B cell (primary cell): ENCODE measurements at regions not wholly inside any gene's neighbourhood (a gene's known extent, or its start where the extent isn't known, plus 50 kb on each side); places are given as distances from the start of the nearest gene placed in this dataset.

Experiments used
- ATAC-seq: fragments of 200-7000 bp; cut with Tn5 transposase; one replicate; pipeline ENCODE4 v1.10.0; 2021; ENCODE audit warnings: low read depth, mild to moderate bottlenecking, moderate number of reproducible peaks, moderate library complexity
- CTCF ChIA-PET: fragments of 350-600 bp; sonication (Branson Sonifier 250); formaldehyde crosslinking; loops from one replicate; lab custom pipeline; 2021; ENCODE audit warnings: antibody characterized with exemption, inconsistent platforms; lab: Charles Lee
- POLR2A ChIA-PET: fragments of 350-600 bp; sonication (Branson Sonifier 250); formaldehyde crosslinking; loops from one replicate; lab custom pipeline; 2021; ENCODE audit warnings: antibody characterized with exemption; lab: Charles Lee
- DNase-seq: peaks from one replicate; pipeline ENCODE4 v3.0.0; 2013
- H2AFZ ChIP-seq: 2 replicates; pipeline ENCODE4 v1.6.1; 2012; ENCODE audit warnings: mild to moderate bottlenecking, low read depth, low read length; ENCODE audit not compliant: insufficient read depth, poor library complexity, severe bottlenecking
- H3K27ac ChIP-seq, 2 donors: 1 replicate in 1 of 2; 2 replicates in 1 of 2; pipeline ENCODE4 v1.5.1; 2012 to 2013; ENCODE audit warnings: low read length in 2 of 2, mild to moderate bottlenecking in 2 of 2, moderate library complexity in 1 of 2
- H3K27me3 ChIP-seq, 4 experiments: fragments of 200-600 bp in 1 of 4; sonication (generic) in 1 of 4; replicated peaks in 1 of 4; 1 replicate in 2 of 4; 2 replicates in 2 of 4; pipeline versions ENCODE4 v1.6.1 to v1.7.0; 2013 to 2016; ENCODE audit warnings: low read length in 3 of 4, mild to moderate bottlenecking in 2 of 4, mixed read lengths in 1 of 4, moderate library complexity in 1 of 4; ENCODE audit not compliant: insufficient read depth in 4 of 4, control insufficient read depth in 3 of 4; ENCODE audit errors: control extremely low read depth in 1 of 4
- H3K36me3 ChIP-seq, 2 experiments: replicated peaks in 1 of 2; 1 replicate in 1 of 2; 2 replicates in 1 of 2; pipeline versions ENCODE4 v1.6.1 to v1.7.1; 2013; ENCODE audit warnings: low read length in 1 of 2; ENCODE audit not compliant: insufficient read depth in 2 of 2, control insufficient read depth in 1 of 2; ENCODE audit errors: control extremely low read depth in 1 of 2, extremely low read depth in 1 of 2
- H3K4me1 ChIP-seq, 2 donors: fragments of 200-600 bp in 1 of 2; sonication (generic) in 1 of 2; 1 replicate in 1 of 2; 2 replicates in 1 of 2; pipeline versions ENCODE4 v1.5.1 to v1.6.1; 2013 to 2017; ENCODE audit warnings: low read length in 2 of 2; ENCODE audit not compliant: control insufficient read depth in 2 of 2, insufficient read depth in 2 of 2
- H3K4me2 ChIP-seq: replicated peaks from 2 replicates; pipeline ENCODE3; 2012; ENCODE audit warnings: mild to moderate bottlenecking, low read depth, low read length; ENCODE audit not compliant: poor library complexity, severe bottlenecking
- H3K4me3 ChIP-seq, 5 experiments: fragments of 200-600 bp in 1 of 5; sonication (generic) in 1 of 5; 1 replicate in 3 of 5; 2 replicates in 2 of 5; pipeline versions ENCODE4 v1.5.1 to v1.7.0; 2011 to 2016; ENCODE audit warnings: low read length in 4 of 5, mild to moderate bottlenecking in 4 of 5, low read depth in 2 of 5, control low read depth in 1 of 5, moderate library complexity in 1 of 5; ENCODE audit not compliant: insufficient read depth in 1 of 5; ENCODE audit errors: control extremely low read depth in 1 of 5, extremely low read depth in 1 of 5
- H3K79me2 ChIP-seq: fragments of 200-600 bp; sonication (generic); one replicate; pipeline ENCODE4 v1.6.0; 2016; ENCODE audit warnings: low read length; ENCODE audit not compliant: control insufficient read depth, insufficient read depth
- H3K9ac ChIP-seq: fragments of 200-600 bp; sonication (generic); 2 replicates; pipeline ENCODE4 v1.6.1; 2017; ENCODE audit warnings: mild to moderate bottlenecking, low read length, moderate library complexity
- H3K9me3 ChIP-seq, 3 donors: one replicate each; pipeline versions ENCODE4 v1.6.1 to v1.7.1; 2013; ENCODE audit warnings: low read length in 2 of 3; ENCODE audit not compliant: control insufficient read depth in 2 of 3, insufficient read depth in 1 of 3; ENCODE audit errors: control extremely low read depth in 1 of 3
- H4K20me1 ChIP-seq: 2 replicates; pipeline ENCODE4 v1.6.0; 2012; ENCODE audit warnings: mild to moderate bottlenecking, low read length; ENCODE audit not compliant: insufficient read depth, control insufficient read depth, poor library complexity, severe bottlenecking
- H3K27ac Mint-ChIP-seq: one replicate; pipeline ENCODE4 v1.8.0; 2021; ENCODE audit warnings: mixed read lengths
- H3K27me3 Mint-ChIP-seq: one replicate; pipeline ENCODE4 v1.8.0; 2021; ENCODE audit warnings: mixed read lengths
- H3K4me1 Mint-ChIP-seq: one replicate; pipeline ENCODE4 v1.8.0; 2021; ENCODE audit warnings: mixed read lengths
- H3K4me3 Mint-ChIP-seq: one replicate; pipeline ENCODE4 v1.8.0; 2021; ENCODE audit warnings: mixed read lengths
- H3K9me3 Mint-ChIP-seq: one replicate; pipeline ENCODE4 v1.8.0; 2022; ENCODE audit warnings: mixed read lengths; ENCODE audit not compliant: insufficient read depth
- CTCF ChIP-seq: fragments of 200-600 bp; IDR thresholded peaks from one replicate; pipeline ENCODE4 v1.8.0; 2022; ENCODE audit warnings: antibody characterized with exemption, mild to moderate bottlenecking
- EZH2 ChIP-seq: IDR thresholded peaks from 2 replicates; pipeline ENCODE4 v1.6.1; 2012; ENCODE audit warnings: borderline replicate concordance, low read depth, mild to moderate bottlenecking, moderate library complexity, low read length; ENCODE audit not compliant: insufficient read depth, poor library complexity, severe bottlenecking
- WGBS: methylation state at CpG from one replicate; pipeline ENCODE4 v1.1.5; 2013; ENCODE audit warnings: missing lambda C conversion rate; ENCODE audit not compliant: insufficient coverage; 5-methylcytosine and 5-hydroxymethylcytosine counted together
- intact Hi-C: fragments of 100-400 bp; cut with micrococcal nuclease; formaldehyde crosslinking; loops from one replicate; pipeline ENCODE4 v1.10.0; 2022

DNA sequence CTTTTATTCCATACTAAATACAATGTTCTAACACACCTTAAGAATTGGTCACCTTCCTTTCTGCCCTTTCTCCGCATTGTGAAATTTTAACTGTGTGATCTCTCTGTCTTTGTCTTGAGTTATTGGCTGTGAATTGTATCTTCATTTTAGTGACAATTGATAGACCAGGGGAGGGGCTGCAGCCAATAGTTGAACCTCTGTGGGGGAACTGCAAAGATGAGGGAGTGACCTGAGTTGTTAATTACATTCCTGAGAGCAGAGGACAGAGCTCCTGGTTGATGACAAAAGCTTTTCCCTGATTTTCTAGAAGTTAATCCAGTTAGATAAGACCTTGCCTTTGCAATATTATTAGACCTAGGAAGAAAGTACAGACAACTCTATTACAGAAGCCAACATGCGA is 1535.7 kb downstream of the BRINP3 start:
- Mint-ChIP-seq H3K9me3 (no peaks in the 10 kb centered on the region), H3K27ac (no peak overlapping the region), H3K4me3 (no peak overlapping the region), H3K4me1 (no peaks in the 10 kb centered on the region), H3K27me3 (no peaks in the 10 kb centered on the region)
- intact Hi-C loops = no loop called here
- Histone ChIP-seq H3K9me3 (no peaks in the 10 kb centered on the region), H3K36me3 (no peaks in the 10 kb centered on the region), H3K4me3 (no peak overlapping the region), H3K27ac (no peak overlapping the region), H3K4me1 (no peaks in the 10 kb centered on the region), H3K79me2 (no peaks in the 10 kb centered on the region), H3K9ac (no peak overlapping the region), H3K27me3 (no peaks in the 10 kb centered on the region), H4K20me1 (no peaks in the 10 kb centered on the region), H2AFZ (no peak overlapping the region), H3K4me2 (no peak overlapping the region)
- POLR2A ChIA-PET = no interaction called here
- CTCF ChIA-PET = no interaction called here
- no peak for DNase-seq
- WGBS = no CpG with 5 or more reads among the region's 2 CpGs
- no peak for ATAC-seq
- TF ChIP-seq CTCF = no peak
- TF ChIP-seq EZH2 = no peak

DNA sequence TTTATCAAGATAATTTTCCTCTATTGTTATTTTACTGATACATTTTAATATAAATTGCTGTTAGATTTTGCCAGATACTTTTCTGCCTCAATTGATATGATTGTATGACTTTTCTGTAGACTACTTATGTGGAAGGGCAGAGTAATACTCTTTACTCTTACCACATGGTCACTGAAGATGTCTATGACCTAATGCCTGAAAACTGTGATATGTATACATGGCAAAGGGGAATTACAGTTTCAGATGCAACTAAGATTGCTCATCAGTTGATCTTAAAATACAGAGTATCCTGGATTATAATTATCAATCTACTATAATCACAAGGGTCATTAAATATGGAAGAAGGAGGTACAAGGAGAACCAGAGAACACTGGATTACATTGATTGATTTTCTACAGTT is 1528.0 kb downstream of the BRINP3 start:
- no peak overlapping the region for H3K4me3 Mint-ChIP-seq
- H3K27me3 ChIP-seq = no peaks in the 10 kb centered on the region
- no peaks in the 10 kb centered on the region for H3K79me2 ChIP-seq
- no peak overlapping the region for H3K9ac ChIP-seq
- H3K27ac ChIP-seq = no peak overlapping the region
- no peaks in the 10 kb centered on the region for H3K36me3 ChIP-seq
- H3K27me3 Mint-ChIP-seq = no peaks in the 10 kb centered on the region
- no peaks in the 10 kb centered on the region for H3K9me3 Mint-ChIP-seq
- POLR2A ChIA-PET = no interaction called here
- no peak overlapping the region for H3K27ac Mint-ChIP-seq
- DNase-seq = no peak
- ATAC-seq = no peak
- H3K4me1 ChIP-seq = no peaks in the 10 kb centered on the region
- CTCF ChIA-PET = no interaction called here
- H3K4me3 ChIP-seq = no peak overlapping the region
- H2AFZ ChIP-seq = no peak overlapping the region
- H3K9me3 ChIP-seq = peaks cover 0 to 7% (median 0%) of the 10 kb centered on the region in 3 donors
- no peak for TF ChIP-seq CTCF
- no peak for TF ChIP-seq EZH2
- intact Hi-C loops = no loop called here
- H4K20me1 ChIP-seq = no peaks in the 10 kb centered on the region
- no peaks in the 10 kb centered on the region for H3K4me1 Mint-ChIP-seq
- H3K4me2 ChIP-seq = no peak overlapping the region
